MM.1S (cell line): ENCODE measurements at regions not wholly inside any gene's neighbourhood (a gene's known extent, or its start where the extent isn't known, plus 50 kb on each side); places are given as distances from the start of the nearest gene placed in this dataset.

Experiments
- CTCF ChIP-seq: fragments of 300-600 bp; sonication (generic); IDR thresholded peaks from 2 replicates; pipeline ENCODE4 v1.5.1; 2016; ENCODE audit warnings: antibody characterized with exemption, low read length, mixed read lengths
- EZH2 ChIP-seq: fragments of 300-600 bp; sonication (generic); optimal IDR thresholded peaks from 2 replicates; pipeline ENCODE3; 2017; ENCODE audit warnings: low read depth, mild to moderate bottlenecking, antibody characterized with exemption, low read length, mixed read lengths
- EZH2phosphoT487 ChIP-seq: fragments of 300-600 bp; sonication (generic); IDR thresholded peaks from 2 replicates; pipeline ENCODE4 v1.6.1; 2018; ENCODE audit warnings: antibody characterized with exemption, low read length

- TF ChIP-seq CTCF (no peak), EZH2 (no peak), EZH2phosphoT487 (no peak)
Observed at GRCh38 chr5:175381130-175381529, 62.9 kb downstream of the DRD1 start.
